Naive B cell (primary cell): ENCODE measurements at regions not wholly inside any gene's neighbourhood (a gene's known extent, or its start where the extent isn't known, plus 50 kb on each side); places are given as distances from the start of the nearest gene placed in this dataset.
"Not testable (repeated sequence)": the region's sequence is repeated elsewhere in the genome, so short reads cannot be mapped to it uniquely, and the experiment has no call there.

Experiments used
- ATAC-seq, 2 donors: fragments of 150-1000 bp; cut with Tn5 transposase; 2 replicates each; pipeline ENCODE4 v1.10.0; 2021; ENCODE audit warnings: low read depth in 2 of 2, mild to moderate bottlenecking in 2 of 2, moderate library complexity in 2 of 2
- DNase-seq: peaks from one replicate; pipeline ENCODE4 v3.0.0; 2022
- H3K27ac Mint-ChIP-seq, 6 donors: one replicate each; pipeline ENCODE4 v1.8.0; 2020 to 2022; ENCODE audit warnings: mild to moderate bottlenecking in 6 of 6, mixed read lengths in 6 of 6, moderate library complexity in 5 of 6, inconsistent platforms in 2 of 6
- H3K27me3 Mint-ChIP-seq, 3 donors: one replicate each; pipeline ENCODE4 v1.8.0; 2021 to 2022; ENCODE audit warnings: mixed read lengths in 3 of 3, mild to moderate bottlenecking in 1 of 3
- H3K36me3 Mint-ChIP-seq, 2 donors: one replicate each; pipeline ENCODE4 v1.8.0; 2020 to 2022; ENCODE audit warnings: mixed read lengths in 2 of 2, inconsistent platforms in 1 of 2, mild to moderate bottlenecking in 1 of 2
- H3K4me1 Mint-ChIP-seq, 3 donors: one replicate each; pipeline ENCODE4 v1.8.0; 2020 to 2022; ENCODE audit warnings: mixed read lengths in 3 of 3, inconsistent platforms in 1 of 3, mild to moderate bottlenecking in 1 of 3, moderate library complexity in 1 of 3
- H3K4me3 Mint-ChIP-seq, 8 donors: one replicate each; pipeline ENCODE4 v1.8.0; 2020 to 2022; ENCODE audit warnings: mild to moderate bottlenecking in 8 of 8, mixed read lengths in 8 of 8, moderate library complexity in 8 of 8, inconsistent platforms in 2 of 8
- H3K9me3 Mint-ChIP-seq, 7 donors: one replicate each; pipeline ENCODE4 v1.8.0; 2020 to 2022; ENCODE audit warnings: mixed read lengths in 7 of 7, mild to moderate bottlenecking in 5 of 7, inconsistent platforms in 2 of 7, moderate library complexity in 1 of 7

DNA sequence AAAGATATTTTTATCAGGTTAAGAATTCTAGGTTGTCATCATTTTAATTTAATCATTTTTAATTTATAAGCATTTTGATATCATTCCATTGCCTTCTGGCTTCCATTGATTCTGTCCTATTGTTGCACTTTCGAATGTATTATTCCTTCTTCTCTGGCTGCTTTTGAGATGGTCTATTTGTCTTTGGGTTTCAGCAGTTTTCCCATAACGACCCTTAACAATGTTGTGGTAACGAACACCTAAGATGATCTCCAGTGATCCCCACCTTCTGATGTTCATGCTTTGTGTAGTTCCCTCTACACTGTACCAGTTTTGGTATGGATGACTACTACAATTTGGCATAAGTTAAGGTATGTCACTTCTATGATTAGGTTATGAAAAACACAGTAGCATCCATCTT is 59.9 kb downstream of the MINAR1 start:
- no peak for ATAC-seq
- Mint-ChIP-seq H3K4me3 (no peak overlapping the region), H3K27me3 (peaks cover 26 to 38% (median 29%) of the 10 kb centered on the region in 3 donors), H3K4me1 (no peaks in the 10 kb centered on the region), H3K36me3 (peaks cover 0 to 5% of the 10 kb centered on the region in 2 donors), H3K9me3 (peaks cover 0 to 9% (median 5%) of the 10 kb centered on the region in 7 donors), H3K27ac (no peak overlapping the region)
- no peak for DNase-seq

DNA sequence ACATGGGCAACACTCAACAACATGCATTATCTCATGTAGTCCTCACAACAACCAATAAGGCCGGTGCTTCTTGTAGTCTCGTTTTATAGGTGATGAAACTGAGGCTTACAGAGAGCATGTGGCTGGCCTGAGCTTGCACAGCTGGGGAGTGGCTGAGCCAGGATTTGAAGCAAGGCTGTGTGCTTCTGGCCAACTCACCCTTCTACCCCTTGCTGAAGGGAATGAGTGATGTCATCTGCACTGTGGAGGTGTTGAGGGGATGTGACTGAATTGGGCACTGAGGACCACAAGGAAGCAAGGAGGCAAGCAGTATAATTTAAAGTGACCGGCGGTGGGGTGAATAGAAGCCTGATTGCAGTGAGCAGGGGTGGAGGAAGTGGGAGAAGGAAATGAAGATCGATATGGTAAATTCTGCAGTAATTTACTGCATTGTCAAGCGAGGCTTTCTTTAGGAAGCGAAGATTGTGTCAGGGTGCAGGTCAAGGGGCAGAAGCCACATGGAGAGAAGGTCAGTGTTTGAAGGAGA is 62.3 kb downstream of the MINAR1 start:
- Mint-ChIP-seq H3K4me1 (no peaks in the 10 kb centered on the region), H3K9me3 (peaks cover 0 to 9% (median 3%) of the 10 kb centered on the region in 7 donors), H3K4me3 (no peak overlapping the region), H3K36me3 (peaks cover 0 to 5% of the 10 kb centered on the region in 2 donors), H3K27ac (no peak overlapping the region), H3K27me3 (peaks cover 30 to 42% (median 39%) of the 10 kb centered on the region in 3 donors)
- no peak for DNase-seq
- ATAC-seq: no peak

DNA sequence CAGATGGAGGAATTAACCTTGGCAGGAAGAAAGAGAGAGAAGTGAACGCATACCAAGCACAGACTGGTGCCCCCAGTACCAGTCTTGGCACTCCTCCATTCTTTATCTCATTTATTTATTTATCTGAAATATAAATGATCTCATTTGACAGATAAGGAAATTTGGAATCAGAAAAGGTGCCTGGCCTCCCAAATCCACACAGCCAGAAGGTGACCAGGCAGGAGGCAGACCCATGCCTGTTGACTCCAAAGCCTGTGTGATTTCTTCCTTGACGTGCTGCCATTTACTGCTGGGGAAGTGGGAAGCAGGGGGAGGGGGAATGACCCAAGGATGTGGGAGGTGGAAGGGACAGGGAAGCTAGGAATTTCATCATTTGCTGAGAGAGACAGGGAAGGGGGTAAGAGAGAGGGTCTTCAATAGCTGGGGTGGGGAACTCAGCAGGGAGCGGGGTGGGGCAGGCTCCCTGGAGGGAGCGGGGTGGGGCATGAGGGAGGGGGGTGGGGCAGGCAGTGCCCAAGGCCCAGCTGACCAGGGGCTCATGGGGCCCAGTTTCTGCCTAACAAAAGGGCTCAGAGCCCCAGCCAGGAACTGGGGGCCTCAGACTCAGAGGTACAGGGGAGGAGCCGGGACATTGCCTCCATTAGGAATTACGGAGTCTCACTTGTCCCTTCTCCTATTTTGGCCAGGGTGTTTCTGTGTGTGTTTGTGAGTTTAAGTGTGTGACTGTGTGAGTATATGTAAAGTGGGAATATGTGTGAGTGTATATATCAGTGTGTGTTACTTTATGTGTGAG is 63.0 kb downstream of the MINAR1 start:
- Mint-ChIP-seq H3K36me3 (peaks cover 0 to 5% of the 10 kb centered on the region in 2 donors), H3K4me3 (peak overlapping the region in 1 of 8 donors; percentile 44), H3K4me1 (no peaks in the 10 kb centered on the region), H3K27ac (no peak overlapping the region), H3K27me3 (peaks cover 37 to 44% (median 42%) of the 10 kb centered on the region in 3 donors), H3K9me3 (peaks cover 0 to 9% (median 3%) of the 10 kb centered on the region in 7 donors)
- ATAC-seq (no peak), DNase-seq (no peak)

- no peak overlapping the region for H3K4me3 Mint-ChIP-seq
Observed at GRCh38 chr15:79495775-79496174, 63.6 kb downstream of the MINAR1 start.

DNA sequence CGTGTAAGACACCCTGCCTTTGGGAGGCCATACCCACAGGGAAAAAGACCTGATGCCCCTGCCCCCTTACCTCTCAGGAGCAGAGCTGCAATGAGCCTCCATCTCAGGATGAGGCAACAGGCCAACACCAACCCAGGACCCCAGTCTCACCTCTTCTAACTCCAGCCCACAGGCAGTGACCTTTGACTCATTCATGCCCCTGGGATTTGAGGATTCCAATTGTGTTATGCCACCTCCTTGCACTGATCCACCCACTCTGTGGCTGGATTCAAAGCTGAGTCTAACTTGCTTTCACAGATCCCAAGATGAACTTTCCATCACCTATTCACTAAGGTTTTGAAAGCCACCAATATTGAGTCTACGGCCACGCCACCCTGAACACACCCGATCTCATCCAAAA is 64.7 kb downstream of the MINAR1 start:
- DNase-seq: no peak
- no peak for ATAC-seq
- peaks cover 0 to 1% of the 10 kb centered on the region in 2 donors for H3K36me3 Mint-ChIP-seq
- peaks cover 41 to 49% (median 41%) of the 10 kb centered on the region in 3 donors for H3K27me3 Mint-ChIP-seq
- H3K4me3 Mint-ChIP-seq: no peak overlapping the region
- H3K27ac Mint-ChIP-seq: no peak overlapping the region
- no peaks in the 10 kb centered on the region for H3K4me1 Mint-ChIP-seq
- peaks cover 0 to 6% (median 1%) of the 10 kb centered on the region in 7 donors for H3K9me3 Mint-ChIP-seq

More at GRCh38 chr15:79495775-79496174, 63.6 kb downstream of the MINAR1 start:
- ATAC-seq (no peak), DNase-seq (no peak)
- no peak overlapping the region for H3K27ac Mint-ChIP-seq
- no peaks in the 10 kb centered on the region for H3K4me1 Mint-ChIP-seq
- peaks cover 0 to 9% (median 3%) of the 10 kb centered on the region in 7 donors for H3K9me3 Mint-ChIP-seq
- peaks cover 0 to 5% of the 10 kb centered on the region in 2 donors for H3K36me3 Mint-ChIP-seq
- H3K27me3 Mint-ChIP-seq: peaks cover 41 to 50% (median 42%) of the 10 kb centered on the region in 3 donors

- Mint-ChIP-seq H3K36me3 (no peaks in the 10 kb centered on the region), H3K9me3 (no peaks in the 10 kb centered on the region), H3K4me3 (no peak overlapping the region), H3K27me3 (peaks cover 16 to 25% (median 16%) of the 10 kb centered on the region in 3 donors), H3K27ac (no peak overlapping the region), H3K4me1 (no peaks in the 10 kb centered on the region)
- DNase-seq (no peak), ATAC-seq (no peak)
Observed at GRCh38 chr15:79501086-79501485, 69.0 kb downstream of the MINAR1 start.

GRCh38 chr15:79505956-79506355 is 73.8 kb downstream of the MINAR1 start:
- Mint-ChIP-seq H3K4me1 (no peaks in the 10 kb centered on the region), H3K27me3 (peaks cover 0 to 10% (median 0%) of the 10 kb centered on the region in 3 donors), H3K27ac (no peak overlapping the region), H3K4me3 (no peak overlapping the region), H3K9me3 (no peaks in the 10 kb centered on the region), H3K36me3 (no peaks in the 10 kb centered on the region)
- ATAC-seq (no peak), DNase-seq (no peak)

GRCh38 chr15:79512844-79513243 is 80.7 kb downstream of the MINAR1 start:
- not testable (repeated sequence) for H3K27ac Mint-ChIP-seq, H3K9me3 Mint-ChIP-seq, H3K4me1 Mint-ChIP-seq, DNase-seq, ATAC-seq, H3K36me3 Mint-ChIP-seq, H3K4me3 Mint-ChIP-seq
- H3K27me3 Mint-ChIP-seq: peaks cover 10 to 17% (median 14%) of the 10 kb centered on the region in 3 donors

DNA sequence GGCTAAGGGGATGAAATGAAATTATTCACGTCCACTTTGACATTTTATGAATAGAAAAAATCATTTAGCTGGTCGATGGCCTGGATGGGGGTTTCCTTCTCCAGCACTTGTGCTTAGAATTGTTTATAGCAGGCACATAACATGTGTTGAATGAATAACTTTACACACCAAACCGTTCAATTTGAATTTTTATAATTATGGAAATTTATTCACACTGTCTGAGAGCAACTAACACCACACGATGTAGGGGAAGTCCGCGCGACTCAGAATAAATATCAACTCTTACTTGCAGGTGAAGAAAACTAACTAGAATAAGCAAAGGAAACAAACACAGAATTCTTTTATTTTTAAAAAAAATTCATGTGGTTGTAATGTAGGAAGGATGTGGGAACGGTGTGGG is 81.3 kb downstream of the MINAR1 start:
- no peaks in the 10 kb centered on the region for H3K36me3 Mint-ChIP-seq
- peaks cover 0 to 2% (median 0%) of the 10 kb centered on the region in 7 donors for H3K9me3 Mint-ChIP-seq
- no peaks in the 10 kb centered on the region for H3K4me1 Mint-ChIP-seq
- no peak overlapping the region for H3K4me3 Mint-ChIP-seq
- ATAC-seq (no peak), DNase-seq (no peak)
- H3K27me3 Mint-ChIP-seq: peaks cover 10 to 20% (median 17%) of the 10 kb centered on the region in 3 donors
- H3K27ac Mint-ChIP-seq: no peak overlapping the region

- no peak for ATAC-seq
- Mint-ChIP-seq H3K27me3 (peaks cover 11 to 22% (median 17%) of the 10 kb centered on the region in 3 donors), H3K4me3 (no peak overlapping the region)
Observed at GRCh38 chr15:79513940-79514339, 81.8 kb downstream of the MINAR1 start.

GRCh38 chr15:79515300-79516027 is 83.3 kb downstream of the MINAR1 start:
- Mint-ChIP-seq H3K27me3 (peaks cover 18 to 31% (median 27%) of the 10 kb centered on the region in 3 donors), H3K36me3 (no peaks in the 10 kb centered on the region), H3K27ac (no peak overlapping the region), H3K4me3 (no peak overlapping the region), H3K9me3 (peaks cover 0 to 2% (median 0%) of the 10 kb centered on the region in 7 donors), H3K4me1 (no peaks in the 10 kb centered on the region)
- ATAC-seq: no peak
- no peak for DNase-seq

More at GRCh38 chr15:79513940-79514339, 81.8 kb downstream of the MINAR1 start:
- Mint-ChIP-seq H3K36me3 (no peaks in the 10 kb centered on the region), H3K4me1 (no peaks in the 10 kb centered on the region), H3K27ac (no peak overlapping the region), H3K9me3 (peaks cover 0 to 2% (median 0%) of the 10 kb centered on the region in 7 donors)
- no peak for DNase-seq

DNA sequence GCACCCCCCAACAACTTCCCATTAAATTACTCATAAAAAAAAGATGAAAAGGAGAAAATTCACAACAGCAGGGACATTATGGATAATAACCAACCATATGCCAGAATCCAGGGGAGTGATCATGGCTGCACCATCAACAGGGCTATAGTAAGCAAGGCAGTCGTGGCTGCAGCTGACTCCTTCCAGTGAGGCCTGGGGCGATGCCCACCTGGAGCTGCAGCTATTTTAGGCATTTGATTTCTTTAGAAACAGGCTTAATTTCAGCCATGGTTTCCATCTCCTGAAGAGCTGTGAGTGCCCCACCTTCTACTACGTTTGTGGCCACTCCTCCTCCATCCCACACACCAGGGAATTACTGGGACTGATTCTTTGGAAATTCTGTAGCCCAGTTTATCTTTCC is 84.0 kb downstream of the MINAR1 start:
- no peak for ATAC-seq
- H3K4me3 Mint-ChIP-seq: no peak overlapping the region
- no peak for DNase-seq
- H3K27me3 Mint-ChIP-seq: peaks cover 23 to 37% (median 32%) of the 10 kb centered on the region in 3 donors
- no peaks in the 10 kb centered on the region for H3K36me3 Mint-ChIP-seq
- no peak overlapping the region for H3K27ac Mint-ChIP-seq
- H3K4me1 Mint-ChIP-seq: no peaks in the 10 kb centered on the region
- peaks cover 0 to 2% (median 0%) of the 10 kb centered on the region in 7 donors for H3K9me3 Mint-ChIP-seq

DNA sequence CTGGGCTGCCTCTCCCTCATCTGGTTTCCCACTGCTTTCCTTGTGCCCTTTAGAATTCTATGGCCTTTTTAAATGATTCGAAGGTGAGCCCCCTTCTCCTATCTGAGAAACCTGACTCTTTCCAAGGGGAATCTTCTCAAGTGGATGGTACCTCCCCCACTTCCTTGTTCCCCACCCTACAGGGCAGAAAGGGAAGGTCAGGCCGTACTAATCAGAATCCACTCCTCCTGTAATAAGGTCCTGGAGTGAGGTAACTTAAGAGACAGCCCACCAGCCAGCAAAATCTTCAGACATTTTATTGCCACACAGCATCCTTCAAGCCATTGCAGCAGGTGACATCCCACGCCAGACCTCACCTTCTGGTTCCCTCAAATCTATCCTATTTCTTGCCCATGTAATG is 84.5 kb downstream of the MINAR1 start:
- ATAC-seq (no peak), DNase-seq (no peak)
- no peak overlapping the region for H3K27ac Mint-ChIP-seq
- H3K9me3 Mint-ChIP-seq: peaks cover 0 to 2% (median 0%) of the 10 kb centered on the region in 7 donors
- no peaks in the 10 kb centered on the region for H3K4me1 Mint-ChIP-seq
- no peaks in the 10 kb centered on the region for H3K36me3 Mint-ChIP-seq
- H3K4me3 Mint-ChIP-seq: no peak overlapping the region
- peaks cover 23 to 37% (median 32%) of the 10 kb centered on the region in 3 donors for H3K27me3 Mint-ChIP-seq
